Mesenchymal stem cell (in vitro differentiated cells and primary cell): ENCODE measurements at regions not wholly inside any gene's neighbourhood (a gene's known extent, or its start where the extent isn't known, plus 50 kb on each side); places are given as distances from the start of the nearest gene placed in this dataset.

Source experiments
- DNase-seq: peaks from one replicate; pipeline ENCODE4 v3.0.0-alpha.2; 2013
- H2AFZ ChIP-seq: one replicate; pipeline ENCODE4 v1.6.1; 2013; ENCODE audit warnings: low read depth, mild to moderate bottlenecking, control low read depth, inconsistent platforms, low read length, moderate library complexity
- H2AK5ac ChIP-seq: 2 replicates; pipeline ENCODE4 v1.6.1; 2013; ENCODE audit warnings: low read length, moderate library complexity, mild to moderate bottlenecking, inconsistent platforms; ENCODE audit not compliant: severe bottlenecking
- H2BK120ac ChIP-seq: one replicate; pipeline ENCODE4 v1.6.1; 2013; ENCODE audit warnings: low read depth, mild to moderate bottlenecking, inconsistent platforms, low read length, moderate library complexity
- H2BK12ac ChIP-seq, 2 experiments: one replicate each; pipeline ENCODE4 v1.6.1; 2013; ENCODE audit warnings: inconsistent platforms in 2 of 2, low read length in 2 of 2, mild to moderate bottlenecking in 2 of 2, moderate library complexity in 2 of 2, control low read depth in 1 of 2
- H2BK15ac ChIP-seq: one replicate; pipeline ENCODE4 v1.6.1; 2013; ENCODE audit warnings: mild to moderate bottlenecking, low read depth, inconsistent platforms; ENCODE audit not compliant: poor library complexity, severe bottlenecking
- H2BK5ac ChIP-seq: 2 replicates; pipeline ENCODE4 v1.6.1; 2013; ENCODE audit warnings: low read depth, mild to moderate bottlenecking, low read length, control low read depth, inconsistent platforms; ENCODE audit not compliant: poor library complexity, severe bottlenecking
- H3K14ac ChIP-seq, 2 experiments: one replicate each; pipeline ENCODE4 v1.6.1; 2013; ENCODE audit warnings: inconsistent platforms in 2 of 2, low read length in 2 of 2, control low read depth in 1 of 2, mild to moderate bottlenecking in 1 of 2, moderate library complexity in 1 of 2
- H3K18ac ChIP-seq, 2 experiments: one replicate each; pipeline ENCODE4 v1.6.1; 2013; ENCODE audit warnings: inconsistent platforms in 2 of 2, low read length in 2 of 2, control low read depth in 1 of 2, low read depth in 1 of 2, mild to moderate bottlenecking in 1 of 2
- H3K23ac ChIP-seq, 2 experiments: one replicate each; pipeline ENCODE4 v1.6.1; 2013; ENCODE audit warnings: inconsistent platforms in 2 of 2, low read length in 2 of 2, mild to moderate bottlenecking in 2 of 2, moderate library complexity in 2 of 2, control low read depth in 1 of 2
- H3K27ac ChIP-seq: 2 replicates; pipeline ENCODE4 v1.5.1; 2013; ENCODE audit warnings: mild to moderate bottlenecking, moderate library complexity, low read length, control low read depth, inconsistent platforms; ENCODE audit not compliant: poor library complexity, severe bottlenecking
- H3K27me3 ChIP-seq, 2 experiments: 2 replicates each; pipeline versions ENCODE4 v1.6.1 to v1.7.0; 2013; ENCODE audit warnings: low read length in 2 of 2, mild to moderate bottlenecking in 2 of 2, moderate library complexity in 2 of 2, control low read depth in 1 of 2, inconsistent platforms in 1 of 2; ENCODE audit not compliant: control insufficient read depth in 1 of 2, insufficient read depth in 1 of 2
- H3K36me3 ChIP-seq, 2 experiments: 2 replicates each; pipeline versions ENCODE4 v1.6.1 to v1.7.0; 2013; ENCODE audit warnings: low read length in 2 of 2, control low read depth in 1 of 2, inconsistent platforms in 1 of 2, low read depth in 1 of 2, mild to moderate bottlenecking in 1 of 2; ENCODE audit not compliant: insufficient read depth in 2 of 2, control insufficient read depth in 1 of 2
- H3K4ac ChIP-seq, 2 experiments: one replicate each; pipeline ENCODE4 v1.6.1; 2013; ENCODE audit warnings: inconsistent platforms in 2 of 2, low read length in 2 of 2, mild to moderate bottlenecking in 2 of 2, moderate library complexity in 2 of 2, control low read depth in 1 of 2, low read depth in 1 of 2
- H3K4me1 ChIP-seq: 2 replicates; pipeline ENCODE4 v1.6.1; 2013; ENCODE audit warnings: low read depth, low read length, control low read depth; ENCODE audit not compliant: control insufficient read depth, insufficient read depth
- H3K4me2 ChIP-seq: 2 replicates; pipeline ENCODE4 v1.6.1; 2013; ENCODE audit warnings: low read length, mild to moderate bottlenecking, inconsistent platforms; ENCODE audit not compliant: poor library complexity, severe bottlenecking
- H3K4me3 ChIP-seq, 2 experiments: 2 replicates each; pipeline versions ENCODE4 v1.5.1 to v1.7.0; 2013; ENCODE audit warnings: low read length in 2 of 2, mild to moderate bottlenecking in 2 of 2, control low read depth in 1 of 2, low read depth in 1 of 2; ENCODE audit not compliant: insufficient read depth in 1 of 2
- H3K79me1 ChIP-seq: replicated peaks from 2 replicates; pipeline ENCODE4 v1.6.1; 2013; ENCODE audit warnings: mild to moderate bottlenecking, control low read depth, low read length, inconsistent platforms; ENCODE audit not compliant: poor library complexity, severe bottlenecking
- H3K9ac ChIP-seq: 2 replicates; pipeline ENCODE4 v1.7.0; 2013; ENCODE audit warnings: mild to moderate bottlenecking, low read length, moderate library complexity
- H3K9me3 ChIP-seq: 2 replicates; pipeline ENCODE4 v1.7.0; 2013; ENCODE audit warnings: mild to moderate bottlenecking, low read length; ENCODE audit not compliant: control insufficient read depth
- H4K8ac ChIP-seq: one replicate; pipeline ENCODE4 v1.6.1; 2013; ENCODE audit warnings: inconsistent platforms, mild to moderate bottlenecking, low read length, moderate library complexity
- H4K91ac ChIP-seq: one replicate; pipeline ENCODE4 v1.6.1; 2013; ENCODE audit warnings: mild to moderate bottlenecking, low read length, inconsistent platforms
- WGBS: methylation state at CpG from one replicate; pipeline ENCODE4 v1.1.7; 2013; ENCODE audit warnings: mixed read lengths; 5-methylcytosine and 5-hydroxymethylcytosine counted together

DNA sequence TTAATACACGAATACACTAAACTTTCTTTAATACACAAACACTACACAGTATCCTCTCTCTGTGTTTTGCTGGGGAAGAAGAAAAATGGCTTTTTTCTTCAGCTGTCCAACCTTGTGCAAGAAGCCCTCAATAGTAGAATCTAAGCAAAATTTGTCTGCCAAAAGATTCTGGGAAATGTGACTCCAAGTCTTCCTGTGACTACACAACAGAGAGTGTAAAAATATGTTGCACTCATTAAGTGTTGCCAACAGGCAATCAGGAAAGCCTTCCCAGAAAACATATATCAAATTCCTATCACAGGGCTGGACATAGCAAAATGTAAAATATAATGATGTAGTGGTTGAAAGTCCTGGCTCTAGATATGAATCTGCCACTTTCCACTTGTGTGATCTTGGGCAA is 825.1 kb upstream of the ZWINT start:
- Histone ChIP-seq H3K18ac (no peak overlapping the region), H3K9me3 (no peaks in the 10 kb centered on the region)
- DNase-seq, result peak; percentile 30

DNA sequence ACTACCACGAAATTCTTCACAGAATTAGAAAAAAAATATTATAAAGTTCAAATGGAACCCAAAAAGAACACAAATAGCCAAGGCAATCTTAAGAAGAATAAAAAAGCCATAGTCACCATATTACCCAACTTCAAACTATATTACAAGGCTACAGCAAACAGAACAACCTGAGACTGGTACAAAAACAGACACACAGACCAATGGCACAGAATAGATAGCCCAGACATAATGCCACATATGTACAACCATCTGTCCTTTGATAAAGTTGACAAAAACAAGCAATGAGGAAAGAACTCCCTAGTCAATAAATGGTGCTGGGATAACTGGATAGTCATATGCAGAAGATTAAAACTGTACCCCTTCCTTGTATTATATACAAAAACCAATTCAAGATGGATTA is 808.5 kb upstream of the ZWINT start:
- no peaks in the 10 kb centered on the region for H3K36me3 ChIP-seq
- no peak for DNase-seq
- no peak overlapping the region for H4K91ac ChIP-seq
- no peak overlapping the region for H3K27ac ChIP-seq
- no peak overlapping the region for H2BK12ac ChIP-seq
- no peak overlapping the region for H3K4me3 ChIP-seq
- H2BK120ac ChIP-seq, result no peak overlapping the region
- H3K9ac ChIP-seq, result no peak overlapping the region
- no peak overlapping the region for H2BK15ac ChIP-seq
- H2BK5ac ChIP-seq, result peak overlapping the region; percentile 8
- H3K18ac ChIP-seq, result no peak overlapping the region
- H4K8ac ChIP-seq, result no peak overlapping the region
- 9% methylated on average over 1 of the region's 1 CpG for whole genome bisulfite sequencing
- H3K4me1 ChIP-seq, result no peaks in the 10 kb centered on the region
- no peak overlapping the region for H3K23ac ChIP-seq
- H3K4ac ChIP-seq, result no peak overlapping the region
- no peak overlapping the region for H3K4me2 ChIP-seq
- H3K9me3 ChIP-seq, result peaks cover 7% of the 10 kb centered on the region
- no peak overlapping the region for H3K14ac ChIP-seq
- H3K79me1 ChIP-seq, result no peaks in the 10 kb centered on the region
- H2AK5ac ChIP-seq, result no peak overlapping the region
- no peaks in the 10 kb centered on the region for H3K27me3 ChIP-seq
- no peak overlapping the region for H2AFZ ChIP-seq

More for the DNA sequence above, 825.1 kb upstream of the ZWINT start:
- no peak overlapping the region for H3K14ac ChIP-seq
- no peaks in the 10 kb centered on the region for H3K79me1 ChIP-seq
- H3K23ac ChIP-seq, result no peak overlapping the region
- H3K36me3 ChIP-seq, result no peaks in the 10 kb centered on the region
- H3K9ac ChIP-seq, result no peak overlapping the region
- H3K4me1 ChIP-seq, result no peaks in the 10 kb centered on the region
- H3K4me3 ChIP-seq, result no peak overlapping the region
- H4K8ac ChIP-seq, result no peak overlapping the region
- H3K4ac ChIP-seq, result no peak overlapping the region
- no CpG with 5 or more reads among the region's 1 CpG for WGBS
- H2AK5ac ChIP-seq, result no peak overlapping the region
- H2AFZ ChIP-seq, result no peak overlapping the region
- H3K27me3 ChIP-seq, result no peaks in the 10 kb centered on the region
- no peak overlapping the region for H2BK12ac ChIP-seq
- no peak overlapping the region for H2BK15ac ChIP-seq
- no peak overlapping the region for H2BK5ac ChIP-seq
- no peak overlapping the region for H3K4me2 ChIP-seq
- no peak overlapping the region for H4K91ac ChIP-seq
- no peak overlapping the region for H3K27ac ChIP-seq
- no peak overlapping the region for H2BK120ac ChIP-seq

DNA sequence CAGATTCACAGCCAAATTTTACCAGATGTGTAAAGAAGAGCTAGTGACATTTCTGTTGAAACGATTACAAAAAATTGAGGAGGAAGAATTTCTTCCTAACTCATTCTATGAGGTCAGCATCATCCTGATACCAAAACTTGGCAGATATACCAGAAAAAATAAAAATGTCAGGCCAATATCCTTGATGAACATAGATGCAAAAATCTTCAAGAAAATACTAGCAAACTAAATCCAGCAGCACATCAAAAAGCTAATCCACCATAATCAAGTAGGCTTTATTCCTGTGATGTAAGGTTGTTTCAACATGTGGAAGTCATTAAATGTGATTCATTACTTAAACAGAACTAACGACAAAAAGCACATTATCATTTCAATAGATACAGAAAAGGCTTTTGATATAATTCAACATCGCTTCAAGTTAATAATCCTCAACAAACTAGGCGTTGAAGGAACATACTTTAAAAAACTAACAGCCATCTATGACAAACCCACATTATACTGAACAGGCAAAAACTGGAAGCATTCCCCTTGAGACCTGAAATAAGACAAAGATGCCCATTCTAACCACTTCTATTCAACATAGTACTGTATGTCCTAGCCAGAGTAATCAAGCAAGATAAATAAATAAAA is 807.7 kb upstream of the ZWINT start:
- no peak for DNase-seq
- no peak overlapping the region for H2BK5ac ChIP-seq
- no peak overlapping the region for H3K9ac ChIP-seq
- H3K18ac ChIP-seq, result no peak overlapping the region
- H2AK5ac ChIP-seq, result no peak overlapping the region
- H3K36me3 ChIP-seq, result no peaks in the 10 kb centered on the region
- no peak overlapping the region for H4K91ac ChIP-seq
- H3K27ac ChIP-seq, result no peak overlapping the region
- WGBS, result 76% methylated on average over 3 of the region's 4 CpGs
- no peak overlapping the region for H2BK12ac ChIP-seq
- peaks cover 7% of the 10 kb centered on the region for H3K9me3 ChIP-seq
- no peaks in the 10 kb centered on the region for H3K79me1 ChIP-seq
- no peak overlapping the region for H2AFZ ChIP-seq
- H3K4me3 ChIP-seq, result no peak overlapping the region
- no peak overlapping the region for H4K8ac ChIP-seq
- no peaks in the 10 kb centered on the region for H3K4me1 ChIP-seq
- no peak overlapping the region for H3K4ac ChIP-seq
- no peak overlapping the region for H3K14ac ChIP-seq
- H2BK120ac ChIP-seq, result no peak overlapping the region
- H3K4me2 ChIP-seq, result no peak overlapping the region
- H3K23ac ChIP-seq, result no peak overlapping the region
- H3K27me3 ChIP-seq, result no peaks in the 10 kb centered on the region
- H2BK15ac ChIP-seq, result no peak overlapping the region

DNA sequence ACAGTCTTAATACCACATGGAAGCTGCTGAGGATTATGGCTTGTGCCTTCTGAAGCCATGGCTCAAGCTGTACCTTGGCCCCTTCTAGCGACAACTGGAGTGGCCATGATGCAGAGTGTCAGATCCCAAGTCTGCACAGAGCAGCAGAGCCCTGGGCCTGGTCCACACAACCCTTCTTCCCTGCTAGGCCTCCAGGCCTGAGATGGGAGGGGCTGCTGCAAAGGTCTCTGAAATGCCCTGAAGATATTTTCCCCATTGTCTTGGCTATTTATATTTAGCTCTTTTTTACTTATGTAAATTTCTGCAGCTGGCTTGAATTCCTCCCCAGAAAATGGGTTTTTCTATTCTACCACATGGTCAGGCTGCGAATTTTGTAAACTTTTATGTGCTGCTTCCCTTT is 804.6 kb upstream of the ZWINT start:
- Histone ChIP-seq H2BK12ac (no peak overlapping the region), H3K18ac (no peak overlapping the region), H3K27ac (no peak overlapping the region), H4K8ac (no peak overlapping the region), H3K4me3 (no peak overlapping the region), H2AFZ (no peak overlapping the region), H3K27me3 (no peaks in the 10 kb centered on the region), H2BK120ac (no peak overlapping the region), H3K4me1 (no peaks in the 10 kb centered on the region), H3K9ac (no peak overlapping the region), H3K23ac (no peak overlapping the region), H4K91ac (no peak overlapping the region), H2BK5ac (no peak overlapping the region), H3K14ac (no peak overlapping the region), H3K36me3 (no peaks in the 10 kb centered on the region), H3K79me1 (no peaks in the 10 kb centered on the region), H2BK15ac (no peak overlapping the region), H2AK5ac (no peak overlapping the region), H3K4ac (no peak overlapping the region), H3K4me2 (no peak overlapping the region), H3K9me3 (peaks cover 7% of the 10 kb centered on the region)
- WGBS, result 88% methylated on average over 2 of the region's 2 CpGs
- no peak for DNase-seq
